Urinary bladder (tissue), 3 donors: ENCODE measurements at regions not wholly inside any gene's neighbourhood (a gene's known extent, or its start where the extent isn't known, plus 50 kb on each side); places are given as distances from the start of the nearest gene placed in this dataset.

ENCODE experiments used
- DNase-seq: peaks from one replicate; pipeline ENCODE4 v3.0.0-alpha.2; 2015; ENCODE audit errors: extremely low spot score
- H3K27ac ChIP-seq: one replicate; pipeline ENCODE4 v1.5.1; 2013; ENCODE audit warnings: low read depth, mild to moderate bottlenecking, moderate library complexity
- H3K36me3 ChIP-seq: one replicate; pipeline ENCODE4 v1.6.1; 2013; ENCODE audit warnings: mild to moderate bottlenecking, moderate library complexity; ENCODE audit not compliant: insufficient read depth
- H3K4me1 ChIP-seq: one replicate; pipeline ENCODE4 v1.6.1; 2013; ENCODE audit warnings: mild to moderate bottlenecking, moderate library complexity; ENCODE audit not compliant: insufficient read depth
- H3K4me3 ChIP-seq: one replicate; pipeline ENCODE4 v1.5.1; 2013; ENCODE audit warnings: low read depth, low read length
- WGBS: extraction: QIAGEN DNeasy Blood & Tissue Kit; methylation state at CpG from one replicate; pipeline ENCODE4 v1.1.7; 2013; 5-methylcytosine and 5-hydroxymethylcytosine counted together
- donor health status: healthy with polysubstance abuse.
- donor health status: healthy.

GRCh38 chr13:104799152-104799551 is 1732.9 kb upstream of the SLC10A2 start:
- no peak for DNase-seq
- WGBS: 80% methylated on average over 2 of the region's 2 CpGs
- no peaks in the 10 kb centered on the region for H3K36me3 ChIP-seq

DNA sequence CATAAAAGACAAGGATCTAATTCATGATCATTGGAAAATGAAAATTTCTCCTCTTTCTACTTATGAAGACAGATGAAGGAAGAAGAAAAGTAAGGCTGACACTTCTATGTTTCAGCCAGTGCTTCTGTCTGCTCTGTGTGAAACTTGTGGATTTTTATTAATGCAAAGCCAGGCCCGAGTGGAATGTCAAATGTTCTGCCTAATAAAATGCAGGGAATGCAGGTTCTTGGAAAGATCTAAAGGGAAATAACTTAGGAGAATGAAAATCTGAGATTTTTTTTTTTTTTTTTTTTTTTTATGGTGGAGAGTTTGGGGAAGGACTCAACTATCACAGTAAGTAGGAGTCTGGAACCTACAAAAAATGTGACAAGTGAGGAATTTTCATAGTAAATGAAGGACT is 1732.3 kb upstream of the SLC10A2 start:
- no peaks in the 10 kb centered on the region for H3K36me3 ChIP-seq
- no peak overlapping the region for H3K4me3 ChIP-seq
- DNase-seq: no peak
- H3K27ac ChIP-seq: no peak overlapping the region
- no peaks in the 10 kb centered on the region for H3K4me1 ChIP-seq
- WGBS: 33% methylated on average over 1 of the region's 1 CpG

More at GRCh38 chr13:104799152-104799551, 1732.9 kb upstream of the SLC10A2 start:
- Histone ChIP-seq H3K27ac (no peak overlapping the region), H3K4me3 (no peak overlapping the region), H3K4me1 (no peaks in the 10 kb centered on the region)

- Histone ChIP-seq H3K36me3 (no peaks in the 10 kb centered on the region), H3K4me1 (no peaks in the 10 kb centered on the region), H3K4me3 (no peak overlapping the region), H3K27ac (no peak overlapping the region)
- DNase-seq: no peak
- WGBS: 79% methylated on average over 2 of the region's 2 CpGs
Measured at GRCh38 chr13:104796581-104796980, 1730.4 kb upstream of the SLC10A2 start.

DNA sequence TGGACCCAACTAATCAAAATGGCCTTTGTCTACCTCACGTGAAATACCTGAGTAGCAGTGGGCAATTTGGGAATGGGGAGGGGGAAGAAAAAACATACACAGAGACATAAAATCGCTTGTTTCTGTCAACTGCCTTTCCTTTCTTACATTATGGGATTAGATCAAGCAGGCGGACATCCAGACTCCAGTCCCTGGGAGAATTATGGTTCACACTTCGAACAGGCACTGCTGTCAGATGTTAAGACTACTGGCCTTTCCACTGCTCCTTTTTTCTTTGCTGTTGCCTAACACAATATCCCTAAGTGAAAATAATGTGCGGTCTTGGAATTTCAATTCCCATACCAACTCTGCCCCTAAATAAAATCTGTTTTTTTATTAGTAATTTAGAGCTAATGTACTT is 1719.7 kb upstream of the SLC10A2 start:
- 75% methylated on average over 5 of the region's 5 CpGs for WGBS
- no peak overlapping the region for H3K4me3 ChIP-seq
- no peaks in the 10 kb centered on the region for H3K4me1 ChIP-seq
- no peaks in the 10 kb centered on the region for H3K36me3 ChIP-seq
- DNase-seq: no peak
- H3K27ac ChIP-seq: no peak overlapping the region

DNA sequence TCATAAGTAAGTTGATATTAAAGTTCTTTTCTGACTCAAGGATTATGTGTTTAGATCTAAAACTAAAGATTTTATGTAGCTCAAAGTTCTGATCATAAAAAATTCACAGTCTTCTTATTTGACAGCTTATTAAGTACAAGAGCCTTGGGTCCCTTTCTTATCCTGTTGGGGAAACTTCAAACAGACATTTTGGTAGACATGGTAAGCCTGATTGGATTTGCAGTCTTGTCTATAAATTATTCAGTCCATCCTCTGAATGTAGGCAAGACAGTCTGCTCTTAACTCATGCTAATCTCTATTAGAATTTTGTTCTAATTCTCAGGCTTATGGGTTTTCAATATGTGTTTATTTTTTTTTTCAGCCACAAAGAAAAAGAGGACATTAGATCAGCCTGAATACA is 1718.7 kb upstream of the SLC10A2 start:
- no peak overlapping the region for H3K27ac ChIP-seq
- DNase-seq: no peak
- no peaks in the 10 kb centered on the region for H3K36me3 ChIP-seq
- H3K4me3 ChIP-seq: no peak overlapping the region
- no peaks in the 10 kb centered on the region for H3K4me1 ChIP-seq

DNA sequence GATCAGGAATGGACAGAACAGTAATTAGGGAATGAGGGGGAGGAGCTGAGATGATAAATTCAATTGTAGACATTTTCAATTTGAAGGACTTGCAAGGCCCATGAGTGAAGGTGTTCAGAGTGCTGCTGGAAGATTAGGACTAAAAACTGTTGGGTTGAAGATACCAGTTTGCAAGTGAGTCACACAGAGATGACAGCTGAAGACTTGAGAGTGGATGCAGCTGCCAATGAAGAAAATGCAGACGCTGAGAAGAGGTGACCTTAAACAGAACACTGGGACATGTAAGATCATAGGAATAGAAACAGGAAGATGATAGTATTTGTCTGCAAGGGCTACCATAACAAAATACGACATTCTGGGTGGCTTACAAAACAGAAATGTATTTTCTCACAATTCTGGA is 1716.5 kb upstream of the SLC10A2 start:
- Histone ChIP-seq H3K36me3 (no peaks in the 10 kb centered on the region), H3K27ac (no peak overlapping the region), H3K4me3 (no peak overlapping the region), H3K4me1 (no peaks in the 10 kb centered on the region)
- 54% methylated on average over 2 of the region's 2 CpGs for WGBS
- DNase-seq: no peak

DNA sequence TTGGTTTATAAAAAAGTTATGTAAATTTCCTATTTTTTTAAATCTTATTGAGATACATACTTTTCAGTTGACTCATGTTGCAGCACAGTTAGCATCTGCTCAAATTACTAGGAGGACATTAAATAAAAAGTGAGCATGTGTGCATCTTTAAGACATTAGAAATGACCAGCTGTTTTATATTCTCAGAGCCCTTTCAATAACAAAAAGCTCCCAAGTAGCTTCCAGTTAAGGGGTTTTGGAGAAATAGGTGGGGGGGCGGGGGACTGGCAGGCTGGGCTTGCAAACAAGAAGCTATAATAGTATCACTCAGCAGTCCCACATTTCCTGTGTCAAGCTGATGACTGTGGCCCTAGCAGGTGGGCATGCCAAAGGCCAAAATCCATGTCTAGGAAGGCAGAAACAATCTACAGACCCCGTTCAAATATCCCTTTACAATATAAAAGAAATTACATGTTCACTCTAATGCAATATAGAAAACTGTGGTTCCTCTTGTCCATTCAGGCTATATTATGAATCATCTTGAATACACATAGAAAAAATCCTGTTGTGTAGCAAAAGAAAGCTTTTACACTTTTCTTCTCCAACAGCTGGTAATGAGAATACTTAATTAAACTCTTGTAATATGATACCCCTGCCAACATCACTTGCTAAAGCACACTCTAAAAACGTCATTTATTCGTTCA is 1713.2 kb upstream of the SLC10A2 start:
- H3K4me3 ChIP-seq: no peak overlapping the region
- no peaks in the 10 kb centered on the region for H3K36me3 ChIP-seq
- no peak overlapping the region for H3K27ac ChIP-seq
- no peak for DNase-seq
- 49% methylated on average over 4 of the region's 4 CpGs for WGBS
- no peaks in the 10 kb centered on the region for H3K4me1 ChIP-seq

- Histone ChIP-seq H3K36me3 (no peaks in the 10 kb centered on the region), H3K4me1 (no peaks in the 10 kb centered on the region), H3K4me3 (no peak overlapping the region), H3K27ac (no peak overlapping the region)
- 63% methylated on average over 2 of the region's 2 CpGs for WGBS
- no peak for DNase-seq
Measured at GRCh38 chr13:104773775-104774174, 1707.6 kb upstream of the SLC10A2 start.

GRCh38 chr13:104769545-104769944 is 1703.3 kb upstream of the SLC10A2 start:
- WGBS: 78% methylated on average over 4 of the region's 4 CpGs
- H3K4me3 ChIP-seq: no peak overlapping the region
- no peaks in the 10 kb centered on the region for H3K36me3 ChIP-seq
- no peak overlapping the region for H3K27ac ChIP-seq
- no peak for DNase-seq
- H3K4me1 ChIP-seq: no peaks in the 10 kb centered on the region

DNA sequence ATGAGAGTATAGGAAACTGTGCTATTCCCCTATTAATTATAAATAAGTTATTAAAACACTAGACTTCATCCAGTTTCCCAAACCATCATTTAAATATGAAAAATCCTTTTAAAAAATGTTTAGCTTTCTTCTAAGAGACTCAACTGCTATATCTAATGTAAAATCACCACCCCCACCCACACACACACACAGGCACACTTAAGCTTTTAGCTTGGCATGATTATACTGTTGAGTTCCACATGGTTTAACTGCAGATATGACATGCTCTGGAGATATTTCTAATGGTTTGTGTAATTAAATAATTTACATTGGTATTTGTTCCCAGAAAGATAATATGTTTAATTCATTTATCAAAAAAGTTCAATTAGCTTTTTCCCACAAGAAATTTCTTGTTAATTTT is 1700.1 kb upstream of the SLC10A2 start:
- H3K4me1 ChIP-seq: no peaks in the 10 kb centered on the region
- no peak for DNase-seq

GRCh38 chr13:104764600-104764999 is 1698.4 kb upstream of the SLC10A2 start:
- Histone ChIP-seq H3K27ac (no peak overlapping the region), H3K36me3 (no peaks in the 10 kb centered on the region), H3K4me3 (no peak overlapping the region), H3K4me1 (no peaks in the 10 kb centered on the region)
- 60% methylated on average over 4 of the region's 4 CpGs for WGBS
- DNase-seq: no peak

More for the DNA sequence above, 1700.1 kb upstream of the SLC10A2 start:
- Histone ChIP-seq H3K36me3 (no peaks in the 10 kb centered on the region), H3K27ac (no peak overlapping the region), H3K4me3 (no peak overlapping the region)

GRCh38 chr13:104759069-104759468 is 1692.9 kb upstream of the SLC10A2 start:
- 93% methylated on average over 3 of the region's 3 CpGs for WGBS
- H3K4me3 ChIP-seq: no peak overlapping the region
- no peak overlapping the region for H3K27ac ChIP-seq
- H3K4me1 ChIP-seq: no peaks in the 10 kb centered on the region
- no peaks in the 10 kb centered on the region for H3K36me3 ChIP-seq
- DNase-seq: no peak

DNA sequence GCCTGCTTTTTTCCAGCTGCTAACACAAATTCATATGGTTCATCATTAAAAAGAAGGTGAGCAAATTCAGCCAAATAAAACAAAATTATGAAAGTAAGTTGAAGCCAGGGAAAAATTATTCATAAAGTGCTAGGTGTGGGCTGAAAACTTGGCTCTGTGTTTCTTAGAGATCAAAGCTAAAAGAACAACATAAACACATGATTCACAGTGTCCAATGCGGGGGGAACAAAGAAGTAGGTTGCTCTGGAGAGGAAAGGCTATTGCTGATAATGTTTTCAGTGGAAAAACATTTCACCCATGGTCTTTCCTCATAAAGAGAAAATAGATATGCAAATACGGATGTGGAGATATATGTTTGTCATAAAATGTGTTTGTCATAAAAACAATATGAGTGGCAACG is 1691.5 kb upstream of the SLC10A2 start:
- no peak for DNase-seq
- Histone ChIP-seq H3K27ac (no peak overlapping the region), H3K4me3 (no peak overlapping the region), H3K36me3 (no peaks in the 10 kb centered on the region), H3K4me1 (no peaks in the 10 kb centered on the region)
- 46% methylated on average over 3 of the region's 3 CpGs for WGBS

DNA sequence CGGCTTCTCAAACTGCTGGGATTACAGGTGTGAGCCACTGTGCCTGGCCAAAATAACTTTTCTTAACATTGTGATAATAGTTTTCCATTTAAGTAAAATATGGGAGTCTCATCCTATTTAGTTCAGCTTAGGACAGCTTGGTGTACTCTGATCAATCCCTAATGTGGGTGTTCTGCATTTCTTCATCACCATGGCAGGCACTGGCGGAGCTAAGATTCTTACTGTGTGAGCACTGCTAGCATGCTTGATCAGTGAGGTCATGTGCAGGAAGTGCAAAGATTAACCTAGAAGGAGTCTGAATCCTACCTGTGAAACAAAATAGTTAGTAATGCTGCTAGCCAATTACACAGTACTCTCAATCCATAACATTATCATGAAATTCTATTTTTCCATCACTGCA is 1684.2 kb upstream of the SLC10A2 start:
- 95% methylated on average over 2 of the region's 2 CpGs for WGBS

More for the DNA sequence above, 1684.2 kb upstream of the SLC10A2 start:
- no peak overlapping the region for H3K27ac ChIP-seq
- no peaks in the 10 kb centered on the region for H3K36me3 ChIP-seq
- H3K4me3 ChIP-seq: no peak overlapping the region
- DNase-seq: no peak
- no peaks in the 10 kb centered on the region for H3K4me1 ChIP-seq
